Lower leg skin (tissue), 4 donors: ENCODE measurements at regions not wholly inside any gene's neighbourhood (a gene's known extent, or its start where the extent isn't known, plus 50 kb on each side); places are given as distances from the start of the nearest gene placed in this dataset.

ENCODE experiments used
- DNase-seq, 2 donors: peaks; one replicate each; pipeline ENCODE4 v3.0.0-alpha.2; 2019; ENCODE audit warnings: low spot score in 2 of 2
- H3K4me3 ChIP-seq: fragments of 200-600 bp; sonication (generic); 2 replicates; pipeline ENCODE4 v1.5.1; 2017; ENCODE audit warnings: mild to moderate bottlenecking, low read depth; ENCODE audit not compliant: poor library complexity, severe bottlenecking
- POLR2A ChIP-seq, 2 donors: fragments of 450-650 bp; IDR thresholded peaks; one replicate each; pipeline ENCODE4 v1.6.1; 2016 to 2017; ENCODE audit warnings: antibody characterized with exemption in 2 of 2, mild to moderate bottlenecking in 1 of 2, moderate library complexity in 1 of 2
- WGBS, 2 donors: methylation state at CpG; one replicate each; pipeline ENCODE4 v1.1.5; 2018; 5-methylcytosine and 5-hydroxymethylcytosine counted together
- intact Hi-C: fragments of 100-400 bp; cut with DNase I; formaldehyde crosslinking; loops from one replicate; pipeline ENCODE4 v1.15.0; 2023; ENCODE audit warnings: low total_unique reads
- TF ChIP-seq, protein P1 (sequence below), 3 donors: fragments of 450-650 bp; IDR thresholded peaks; one replicate each; pipeline ENCODE4 v1.5.1; 2016; ENCODE audit warnings: antibody characterized with exemption in 3 of 3, mild to moderate bottlenecking in 3 of 3, moderate library complexity in 2 of 3

- intact Hi-C loops: no loop called here
- DNase-seq: no peak
- TF ChIP-seq, protein P1, sequence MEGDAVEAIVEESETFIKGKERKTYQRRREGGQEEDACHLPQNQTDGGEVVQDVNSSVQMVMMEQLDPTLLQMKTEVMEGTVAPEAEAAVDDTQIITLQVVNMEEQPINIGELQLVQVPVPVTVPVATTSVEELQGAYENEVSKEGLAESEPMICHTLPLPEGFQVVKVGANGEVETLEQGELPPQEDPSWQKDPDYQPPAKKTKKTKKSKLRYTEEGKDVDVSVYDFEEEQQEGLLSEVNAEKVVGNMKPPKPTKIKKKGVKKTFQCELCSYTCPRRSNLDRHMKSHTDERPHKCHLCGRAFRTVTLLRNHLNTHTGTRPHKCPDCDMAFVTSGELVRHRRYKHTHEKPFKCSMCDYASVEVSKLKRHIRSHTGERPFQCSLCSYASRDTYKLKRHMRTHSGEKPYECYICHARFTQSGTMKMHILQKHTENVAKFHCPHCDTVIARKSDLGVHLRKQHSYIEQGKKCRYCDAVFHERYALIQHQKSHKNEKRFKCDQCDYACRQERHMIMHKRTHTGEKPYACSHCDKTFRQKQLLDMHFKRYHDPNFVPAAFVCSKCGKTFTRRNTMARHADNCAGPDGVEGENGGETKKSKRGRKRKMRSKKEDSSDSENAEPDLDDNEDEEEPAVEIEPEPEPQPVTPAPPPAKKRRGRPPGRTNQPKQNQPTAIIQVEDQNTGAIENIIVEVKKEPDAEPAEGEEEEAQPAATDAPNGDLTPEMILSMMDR (IDR thresholded peaks at IDR 0.05): no peak
- no peak for TF ChIP-seq POLR2A (IDR thresholded peaks at IDR 0.05)
- 58 to 62% methylated on average over 4 of the region's 4 CpGs for WGBS, 2 donors
- H3K4me3 ChIP-seq: no peak overlapping the region
Observed at GRCh38 chr13:46948338-46948737, 51.5 kb upstream of the HTR2A start.

- TF ChIP-seq, protein P1 (IDR thresholded peaks at IDR 0.05): no peak
- no peak for TF ChIP-seq POLR2A (IDR thresholded peaks at IDR 0.05)
- DNase-seq: no peak
- intact Hi-C loops: no loop called here
- 79 to 80% methylated on average over 4 of the region's 4 CpGs for WGBS, 2 donors
- H3K4me3 ChIP-seq: no peak overlapping the region
Observed at GRCh38 chr13:46947425-46948191, 50.8 kb upstream of the HTR2A start.
